NCI-H146 treated with DMSO at 0.1 percent for 48 hours (cell line): ENCODE measurements at regions not wholly inside any gene's neighbourhood (a gene's known extent, or its start where the extent isn't known, plus 50 kb on each side); places are given as distances from the start of the nearest gene placed in this dataset.
"Not testable (repeated sequence)": the region's sequence is repeated elsewhere in the genome, so short reads cannot be mapped to it uniquely, and the experiment has no call there.

Experiments
- DNase-seq: peaks from one replicate; lab custom pipeline; 2025; ENCODE audit not compliant: unreplicated experiment; lab: John Stamatoyannopoulos, UW

DNA sequence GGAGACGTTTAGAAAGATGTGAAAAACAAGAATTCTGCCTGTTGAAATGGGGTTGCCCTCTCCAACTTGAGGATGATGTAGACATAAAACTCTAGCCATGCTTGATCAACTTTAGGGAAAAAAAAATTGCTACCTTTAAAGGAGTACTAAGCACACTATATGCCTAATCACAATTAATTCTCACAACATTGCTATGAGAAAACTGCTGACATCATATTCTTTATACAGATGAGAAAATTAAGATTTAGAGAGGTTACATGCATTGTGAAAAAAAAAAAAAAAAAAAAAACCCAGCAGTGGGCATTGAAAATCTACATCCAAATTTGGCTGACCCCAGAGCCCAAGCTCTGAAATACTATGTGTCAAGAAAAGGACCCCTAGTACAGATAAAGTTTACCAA is 617.2 kb upstream of the ADGRL2 start:
- DNase-seq: no peak

DNA sequence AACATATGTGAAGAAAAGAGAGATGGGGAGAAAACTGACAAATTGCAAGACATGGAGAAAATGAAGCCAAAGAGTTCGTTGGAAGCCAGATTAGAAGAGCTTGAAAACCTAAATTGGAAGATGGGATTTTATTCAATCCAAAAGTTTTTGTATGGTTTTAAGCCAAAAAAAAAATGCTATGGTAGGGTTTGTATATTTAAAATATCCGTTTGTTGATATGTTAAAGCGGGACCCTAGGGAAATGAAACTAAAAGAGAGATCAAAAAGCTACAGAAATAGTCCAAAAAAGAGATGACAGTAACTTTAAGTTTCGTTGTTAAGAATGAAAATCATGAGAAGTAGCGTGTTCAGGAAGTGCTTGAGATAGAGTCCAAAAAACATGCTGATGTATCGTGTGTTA is 617.7 kb upstream of the ADGRL2 start:
- no peak for DNase-seq

GRCh38 chr1:81179242-81179641 is 621.5 kb upstream of the ADGRL2 start:
- no peak for DNase-seq

GRCh38 chr1:81178431-81179093 is 622.2 kb upstream of the ADGRL2 start:
- DNase-seq: not testable (repeated sequence)

GRCh38 chr1:81174811-81175476 is 625.8 kb upstream of the ADGRL2 start:
- DNase-seq: no peak

- no peak for DNase-seq
Measured at GRCh38 chr1:81174052-81174451, 626.7 kb upstream of the ADGRL2 start.

DNA sequence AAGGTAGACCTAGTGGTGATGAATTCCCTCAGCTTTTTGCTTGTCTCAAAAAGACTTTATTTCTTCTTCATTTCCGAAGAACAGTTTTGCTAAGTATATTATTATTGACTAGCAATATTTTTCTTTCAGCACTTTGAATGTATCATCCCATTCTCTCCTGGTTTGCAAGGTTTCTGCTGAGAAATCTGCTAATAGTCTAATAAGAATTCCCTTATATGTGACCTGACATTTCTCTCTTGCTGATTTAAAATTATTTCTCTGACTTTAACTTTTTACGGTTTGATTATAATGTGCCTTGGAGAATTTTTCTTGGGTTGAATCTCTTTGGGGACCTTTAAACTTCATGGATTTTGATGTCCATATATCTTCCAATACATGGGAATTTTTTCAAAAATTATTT is 628.3 kb upstream of the ADGRL2 start:
- DNase-seq: no peak

DNA sequence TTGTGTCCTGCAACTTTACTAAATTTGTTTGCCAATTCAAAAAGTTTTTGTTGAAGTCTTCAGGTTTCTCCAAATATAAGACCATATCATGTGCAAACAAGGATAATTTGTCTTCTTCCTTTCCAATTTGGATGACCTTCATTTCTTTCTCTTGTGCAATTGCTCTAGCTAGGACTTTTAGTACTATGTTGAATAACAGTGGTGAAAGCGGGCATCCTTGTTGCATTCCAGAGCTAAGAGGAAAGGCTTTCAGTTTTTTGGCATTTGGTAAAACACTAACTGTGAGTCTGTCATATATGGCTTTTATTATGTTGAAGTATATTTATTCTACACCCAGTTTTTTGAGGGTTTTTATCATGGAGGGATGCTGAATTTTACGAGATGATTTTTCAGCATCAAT is 630.0 kb upstream of the ADGRL2 start:
- DNase-seq: no peak

DNA sequence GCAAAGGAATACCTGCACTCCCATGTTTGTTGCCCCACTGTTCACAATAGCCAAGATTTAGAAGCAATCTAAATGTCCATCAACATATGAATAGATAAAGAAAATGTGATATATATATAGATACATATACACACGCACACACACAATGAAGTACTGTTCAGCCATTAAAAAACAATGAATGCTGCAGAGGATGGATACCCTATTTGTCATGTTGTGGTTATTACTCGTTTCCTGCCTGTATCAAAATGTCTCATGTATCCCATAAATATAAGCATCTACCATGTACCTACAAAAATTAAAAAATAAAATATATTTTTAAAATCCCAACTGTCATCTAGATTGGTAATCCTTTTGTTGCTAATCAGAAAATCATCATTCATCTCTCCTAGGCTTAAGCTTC is 634.8 kb upstream of the ADGRL2 start:
- no peak for DNase-seq

DNA sequence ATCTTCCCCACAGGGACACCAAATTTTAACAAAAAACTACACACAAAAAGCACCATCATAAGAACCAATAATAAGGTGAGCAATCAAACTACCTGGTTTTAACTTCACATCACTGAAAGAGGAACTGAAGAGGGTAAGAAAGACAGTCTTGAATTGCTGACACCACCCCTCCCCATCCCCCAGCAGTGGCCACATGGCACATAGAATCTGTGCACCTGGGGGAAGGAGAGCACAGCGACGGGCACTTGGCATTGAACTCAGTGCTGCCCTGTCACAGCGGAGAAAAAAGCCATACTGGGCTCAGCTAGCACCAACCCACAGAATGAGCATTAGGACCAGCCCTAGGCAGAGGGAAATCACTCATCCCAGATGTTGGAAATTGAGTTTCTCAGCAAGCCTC is 640.0 kb upstream of the ADGRL2 start:
- no peak for DNase-seq

DNA sequence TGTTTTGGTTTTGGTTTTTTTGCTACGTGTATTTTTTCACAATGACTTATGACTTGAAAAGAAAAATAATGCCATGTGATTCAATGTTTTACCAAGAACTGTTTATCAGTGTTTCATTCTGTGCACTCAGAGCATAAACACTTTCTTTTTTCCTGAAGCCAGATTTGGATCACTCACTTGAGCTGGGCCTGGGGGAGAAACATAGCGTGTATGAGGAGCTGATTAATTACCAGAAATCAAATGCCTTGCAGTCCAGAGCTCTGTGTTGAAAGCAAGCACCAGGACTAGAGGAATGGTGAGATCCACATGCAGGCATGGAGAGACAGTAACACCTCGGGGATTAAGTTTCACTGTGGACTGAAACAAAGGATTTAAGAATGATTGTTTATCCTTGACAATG is 642.1 kb upstream of the ADGRL2 start:
- DNase-seq: no peak

GRCh38 chr1:81157686-81158085 is 643.0 kb upstream of the ADGRL2 start:
- DNase-seq: no peak

DNA sequence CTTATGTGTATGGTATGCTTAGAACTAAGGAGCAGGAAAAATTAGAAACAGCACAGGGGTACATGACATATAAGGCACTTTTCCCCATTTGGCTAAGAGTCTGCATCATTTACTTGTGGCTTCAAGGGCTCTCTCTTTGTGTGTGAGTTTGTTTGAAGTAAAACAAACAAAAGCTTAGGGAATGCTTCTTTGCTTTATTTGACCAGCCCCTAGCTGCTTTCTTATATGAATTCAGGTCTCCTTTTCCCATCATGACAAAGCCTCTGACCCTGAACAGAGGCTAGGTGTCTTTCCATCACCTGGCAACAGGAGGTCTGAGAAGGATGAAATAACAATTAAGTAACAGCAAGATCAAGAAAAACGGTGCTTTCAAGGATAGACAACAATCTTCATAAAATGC is 643.8 kb upstream of the ADGRL2 start:
- DNase-seq: no peak

- no peak for DNase-seq
Measured at GRCh38 chr1:81155131-81155530, 645.6 kb upstream of the ADGRL2 start.

DNA sequence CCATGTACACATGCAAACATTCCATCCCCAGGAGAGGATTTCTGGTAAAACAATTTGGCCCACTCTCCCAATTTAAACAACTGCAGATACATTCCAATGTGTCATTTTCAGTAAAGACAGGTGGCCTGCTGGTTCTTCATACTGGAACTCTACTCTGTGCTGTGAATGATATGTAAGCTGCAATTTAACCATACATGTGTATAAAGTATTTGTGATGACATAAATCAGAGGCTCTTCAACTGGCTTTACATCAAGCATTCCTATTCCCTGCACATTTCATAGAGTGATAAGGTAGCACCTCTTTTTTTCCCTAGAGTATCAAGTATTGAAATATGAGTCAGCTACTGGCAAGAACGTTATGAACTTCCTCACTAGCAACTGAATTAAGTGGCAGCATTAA is 649.5 kb upstream of the ADGRL2 start:
- no peak for DNase-seq

- no peak for DNase-seq
Measured at GRCh38 chr1:81149649-81150325, 650.9 kb upstream of the ADGRL2 start.

DNA sequence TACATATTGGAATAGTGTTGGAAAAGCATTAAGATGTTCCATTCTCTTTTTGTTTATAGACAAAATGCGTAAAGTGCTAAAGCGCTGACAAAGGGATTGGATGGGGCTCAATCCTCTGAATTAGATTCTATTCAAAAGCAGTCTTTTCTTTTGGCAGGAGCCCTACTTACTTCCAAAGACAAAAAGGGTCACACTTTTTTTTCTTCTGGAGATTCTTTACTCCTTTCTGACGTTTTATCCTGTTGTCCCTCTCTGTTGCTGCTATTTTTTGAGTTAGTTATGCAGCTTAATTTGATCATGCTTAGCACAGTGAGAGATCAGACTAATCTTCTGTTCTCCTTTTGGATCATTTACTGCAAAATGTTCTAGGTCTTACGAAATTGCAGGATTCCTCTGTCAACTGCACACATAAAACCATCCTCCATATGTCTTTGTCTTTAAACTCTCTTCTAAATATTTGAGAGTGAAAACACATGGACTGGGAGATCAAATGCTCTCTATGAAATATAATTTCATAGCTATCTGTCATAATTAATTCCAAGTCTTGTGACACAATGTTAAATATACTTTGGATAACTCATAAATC is 656.4 kb upstream of the ADGRL2 start:
- no peak for DNase-seq

DNA sequence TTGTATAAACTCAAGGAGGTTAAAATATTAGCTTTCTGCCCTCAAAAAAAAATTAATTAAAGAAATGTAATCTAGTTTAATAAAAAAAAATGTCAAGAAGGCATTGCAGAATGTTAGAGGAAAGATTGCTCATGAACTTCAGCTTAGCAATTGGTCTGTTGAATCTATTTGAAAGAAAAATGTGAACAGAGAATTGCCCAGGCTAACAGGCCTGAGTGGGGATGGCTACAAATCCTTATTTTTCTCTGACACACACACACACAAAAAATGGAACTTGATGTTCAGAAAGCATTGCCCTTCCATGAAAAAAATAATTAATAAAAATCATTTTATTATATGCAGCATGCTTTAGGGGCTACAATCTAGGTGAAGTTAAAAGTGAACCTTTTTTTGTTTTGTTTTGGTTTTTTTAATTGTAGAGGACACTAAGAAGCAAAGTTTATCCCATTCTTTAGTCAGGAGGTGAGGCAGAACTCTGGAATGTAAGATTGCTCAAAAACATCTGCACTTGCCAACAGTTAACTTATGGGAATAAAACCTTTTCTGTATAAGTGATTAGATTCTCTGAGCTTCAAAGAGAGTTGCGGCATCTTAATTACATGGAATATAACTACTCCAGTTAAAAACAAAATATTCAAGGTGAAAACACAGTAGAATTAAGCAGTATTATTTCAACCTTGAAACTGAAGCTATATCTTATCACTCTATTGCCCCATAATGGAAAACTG is 658.5 kb upstream of the ADGRL2 start:
- no peak for DNase-seq

DNA sequence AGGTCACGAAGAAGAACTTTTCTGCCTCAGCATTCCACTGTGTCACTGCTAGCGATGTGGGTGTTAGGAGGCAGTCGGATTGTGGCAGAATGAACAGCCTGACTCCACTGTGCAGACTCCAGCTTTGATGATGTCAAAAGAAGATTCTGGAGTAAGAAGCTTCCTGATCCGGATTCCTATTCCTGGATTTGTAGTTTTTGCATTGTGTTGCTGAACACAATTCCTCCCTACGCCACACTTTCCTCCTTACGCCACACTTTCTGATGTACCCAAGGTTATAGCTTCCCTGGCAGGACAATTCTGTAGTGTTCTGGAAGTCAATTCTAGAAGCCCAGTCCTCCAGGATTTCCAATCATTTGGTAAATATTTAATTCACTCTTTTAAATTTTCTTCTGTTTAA is 665.2 kb upstream of the ADGRL2 start:
- DNase-seq: no peak

- no peak for DNase-seq
Measured at GRCh38 chr1:81129776-81130175, 671.0 kb upstream of the ADGRL2 start.

GRCh38 chr1:81129366-81129765 is 671.4 kb upstream of the ADGRL2 start:
- DNase-seq: no peak
